PC-3 (cell line): ENCODE measurements at regions not wholly inside any gene's neighbourhood (a gene's known extent, or its start where the extent isn't known, plus 50 kb on each side); places are given as distances from the start of the nearest gene placed in this dataset.

Experiments
- EZH2 ChIP-seq: fragments of 300-600 bp; sonication (generic); IDR thresholded peaks from one replicate; pipeline ENCODE4 v1.6.1; 2017; ENCODE audit warnings: antibody characterized with exemption, mild to moderate bottlenecking, low read length; ENCODE audit not compliant: unreplicated experiment
- EZH2phosphoT487 ChIP-seq: fragments of 300-600 bp; sonication (generic); IDR thresholded peaks from 2 replicates; pipeline ENCODE4 v1.6.1; 2018; ENCODE audit warnings: mild to moderate bottlenecking, antibody characterized with exemption, low read length, borderline replicate concordance
- TF ChIP-seq, protein P1 (sequence below): fragments of 300-600 bp; sonication (generic); conservative IDR thresholded peaks from 2 replicates; pipeline ENCODE4 v1.5.1; 2017; ENCODE audit warnings: antibody characterized with exemption, low read depth, mild to moderate bottlenecking, low read length

DNA sequence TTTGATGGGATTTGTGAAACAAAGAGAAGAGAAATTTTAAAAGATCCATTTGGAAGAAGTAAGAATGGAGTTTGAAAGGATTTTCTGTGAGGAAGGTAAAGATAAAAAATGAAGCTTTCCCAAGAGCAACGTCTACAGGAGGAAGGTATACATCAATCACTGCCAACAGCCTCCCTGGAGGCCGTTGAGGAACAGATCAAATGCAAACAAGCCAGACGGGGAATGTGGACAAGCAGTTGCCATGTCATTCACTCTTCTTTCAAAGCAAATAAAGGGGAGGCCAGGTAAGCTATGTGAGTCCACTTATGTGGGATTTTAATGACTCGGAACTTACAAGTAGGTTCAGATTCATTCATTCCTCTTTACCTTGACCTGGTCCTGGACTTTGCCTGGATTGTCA lies 1020.5 kb upstream of the AGA start:
- TF ChIP-seq, protein P1, sequence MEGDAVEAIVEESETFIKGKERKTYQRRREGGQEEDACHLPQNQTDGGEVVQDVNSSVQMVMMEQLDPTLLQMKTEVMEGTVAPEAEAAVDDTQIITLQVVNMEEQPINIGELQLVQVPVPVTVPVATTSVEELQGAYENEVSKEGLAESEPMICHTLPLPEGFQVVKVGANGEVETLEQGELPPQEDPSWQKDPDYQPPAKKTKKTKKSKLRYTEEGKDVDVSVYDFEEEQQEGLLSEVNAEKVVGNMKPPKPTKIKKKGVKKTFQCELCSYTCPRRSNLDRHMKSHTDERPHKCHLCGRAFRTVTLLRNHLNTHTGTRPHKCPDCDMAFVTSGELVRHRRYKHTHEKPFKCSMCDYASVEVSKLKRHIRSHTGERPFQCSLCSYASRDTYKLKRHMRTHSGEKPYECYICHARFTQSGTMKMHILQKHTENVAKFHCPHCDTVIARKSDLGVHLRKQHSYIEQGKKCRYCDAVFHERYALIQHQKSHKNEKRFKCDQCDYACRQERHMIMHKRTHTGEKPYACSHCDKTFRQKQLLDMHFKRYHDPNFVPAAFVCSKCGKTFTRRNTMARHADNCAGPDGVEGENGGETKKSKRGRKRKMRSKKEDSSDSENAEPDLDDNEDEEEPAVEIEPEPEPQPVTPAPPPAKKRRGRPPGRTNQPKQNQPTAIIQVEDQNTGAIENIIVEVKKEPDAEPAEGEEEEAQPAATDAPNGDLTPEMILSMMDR, result no peak
- TF ChIP-seq EZH2 (no peak), EZH2phosphoT487 (no peak)
